Chondrocyte (in vitro differentiated cells): ENCODE measurements at regions not wholly inside any gene's neighbourhood (a gene's known extent, or its start where the extent isn't known, plus 50 kb on each side); places are given as distances from the start of the nearest gene placed in this dataset.

Experiments used
- DNase-seq: peaks from one replicate; pipeline ENCODE4 v3.0.0; 2021; ENCODE audit warnings: mixed read lengths, low spot score
- H3K27ac Mint-ChIP-seq: one replicate; pipeline ENCODE4 v1.8.0; 2021; ENCODE audit warnings: mild to moderate bottlenecking, moderate library complexity, mixed read lengths; ENCODE audit not compliant: unreplicated experiment
- H3K27me3 Mint-ChIP-seq: 2 replicates; pipeline ENCODE4 v1.8.0; 2021; ENCODE audit warnings: low read depth, mixed read lengths
- H3K36me3 Mint-ChIP-seq: 2 replicates; pipeline ENCODE4 v1.8.0; 2021; ENCODE audit warnings: low read depth, mixed read lengths
- H3K4me1 Mint-ChIP-seq: 2 replicates; pipeline ENCODE4 v1.8.0; 2021; ENCODE audit warnings: low read depth, mild to moderate bottlenecking, mixed read lengths
- H3K4me3 Mint-ChIP-seq: one replicate; pipeline ENCODE4 v1.8.0; 2021; ENCODE audit warnings: mild to moderate bottlenecking, moderate library complexity, mixed read lengths; ENCODE audit not compliant: unreplicated experiment
- H3K9me3 Mint-ChIP-seq: 2 replicates; pipeline ENCODE4 v1.8.0; 2021; ENCODE audit warnings: low read depth, mixed read lengths
- CTCF ChIP-seq: fragments of 200-600 bp; sonication (generic); IDR thresholded peaks from 2 replicates; pipeline ENCODE4 v1.5.0; 2021; ENCODE audit warnings: antibody characterized with exemption, mild to moderate bottlenecking, moderate library complexity

- no peaks in the 10 kb centered on the region for H3K4me1 Mint-ChIP-seq
- no peak for TF ChIP-seq CTCF
- H3K27me3 Mint-ChIP-seq = no peaks in the 10 kb centered on the region
- no peaks in the 10 kb centered on the region for H3K36me3 Mint-ChIP-seq
- no peak overlapping the region for H3K27ac Mint-ChIP-seq
- no peak overlapping the region for H3K4me3 Mint-ChIP-seq
- DNase-seq = no peak
- peaks cover 33% of the 10 kb centered on the region for H3K9me3 Mint-ChIP-seq
Observed at GRCh38 chr14:82060219-82060618, 526.6 kb upstream of the SEL1L start.

DNA sequence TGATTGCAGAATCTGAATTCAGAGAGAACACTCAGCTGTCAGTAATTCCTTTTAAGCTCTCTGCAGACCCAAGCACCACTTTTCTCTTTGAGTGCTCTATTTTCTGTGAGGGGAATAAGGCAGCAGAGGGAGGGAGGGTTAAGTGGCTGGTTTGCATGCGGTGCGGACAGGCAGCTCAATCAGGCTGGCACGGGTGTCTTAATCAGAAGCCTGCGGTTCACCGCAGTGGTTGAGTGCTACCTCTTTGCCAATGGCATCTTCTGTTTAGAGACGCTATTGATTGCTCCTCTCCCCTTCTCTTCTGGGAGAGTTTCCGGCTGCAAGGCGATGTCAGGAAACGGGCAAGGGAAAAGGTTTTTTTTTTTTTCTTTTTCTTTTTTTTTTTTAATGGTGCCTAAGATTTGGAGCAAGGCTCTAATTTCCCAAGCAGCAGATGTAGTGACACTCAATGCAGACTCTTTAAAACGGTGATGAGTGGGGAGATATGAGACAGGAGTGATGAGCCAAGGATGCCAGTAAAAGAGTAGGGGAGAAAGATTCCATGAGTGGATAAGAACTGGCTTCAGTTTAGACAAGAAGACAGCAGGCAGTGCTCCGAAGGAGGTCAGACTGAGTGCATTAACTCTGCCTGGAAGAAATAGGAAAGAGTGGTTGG lies 533.7 kb upstream of the SEL1L start:
- no peak for DNase-seq
- TF ChIP-seq CTCF = no peak
- H3K4me3 Mint-ChIP-seq = no peak overlapping the region
- H3K9me3 Mint-ChIP-seq = peaks cover 51% of the 10 kb centered on the region
- no peaks in the 10 kb centered on the region for H3K36me3 Mint-ChIP-seq
- H3K4me1 Mint-ChIP-seq = no peaks in the 10 kb centered on the region
- H3K27ac Mint-ChIP-seq = no peak overlapping the region
- no peaks in the 10 kb centered on the region for H3K27me3 Mint-ChIP-seq

GRCh38 chr14:82070040-82070439 lies 536.4 kb upstream of the SEL1L start:
- H3K9me3 Mint-ChIP-seq = peaks cover 27% of the 10 kb centered on the region
- TF ChIP-seq CTCF = no peak
- H3K4me3 Mint-ChIP-seq = no peak overlapping the region
- no peaks in the 10 kb centered on the region for H3K27me3 Mint-ChIP-seq
- no peaks in the 10 kb centered on the region for H3K4me1 Mint-ChIP-seq
- no peaks in the 10 kb centered on the region for H3K36me3 Mint-ChIP-seq
- no peak for DNase-seq
- no peak overlapping the region for H3K27ac Mint-ChIP-seq

- H3K27me3 Mint-ChIP-seq = no peaks in the 10 kb centered on the region
- no peak overlapping the region for H3K4me3 Mint-ChIP-seq
- no peak overlapping the region for H3K27ac Mint-ChIP-seq
- TF ChIP-seq CTCF = no peak
- peaks cover 22% of the 10 kb centered on the region for H3K9me3 Mint-ChIP-seq
- no peaks in the 10 kb centered on the region for H3K36me3 Mint-ChIP-seq
- DNase-seq = no peak
- no peaks in the 10 kb centered on the region for H3K4me1 Mint-ChIP-seq
Observed at GRCh38 chr14:82070753-82071152, 537.1 kb upstream of the SEL1L start.

DNA sequence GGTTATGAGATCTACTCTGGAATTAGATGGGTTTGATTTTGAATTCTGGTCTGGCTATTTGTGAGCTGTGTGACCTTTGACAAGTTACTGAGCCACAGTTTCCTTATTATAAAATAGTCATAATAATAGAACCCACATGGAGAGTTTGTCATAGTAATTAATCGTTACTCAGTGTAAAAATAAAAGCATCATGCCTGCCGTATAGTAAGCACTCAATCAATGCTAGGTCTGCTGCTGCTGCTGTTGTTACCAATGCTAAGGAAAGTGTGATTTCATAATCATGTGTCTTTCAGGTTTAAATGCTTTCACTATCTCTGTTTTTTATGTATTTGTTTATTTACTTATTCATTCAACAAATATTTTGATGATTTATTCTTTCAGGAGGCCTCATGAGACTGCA lies 539.9 kb upstream of the SEL1L start:
- no peak for TF ChIP-seq CTCF
- Mint-ChIP-seq H3K4me1 (no peaks in the 10 kb centered on the region), H3K36me3 (no peaks in the 10 kb centered on the region), H3K27me3 (no peaks in the 10 kb centered on the region), H3K9me3 (peaks cover 14% of the 10 kb centered on the region), H3K27ac (peak overlapping the region; percentile 33), H3K4me3 (no peak overlapping the region)
- no peak for DNase-seq
